B cell (primary cell): ENCODE measurements at regions not wholly inside any gene's neighbourhood (a gene's known extent, or its start where the extent isn't known, plus 50 kb on each side); places are given as distances from the start of the nearest gene placed in this dataset.
"Not testable (repeated sequence)": the region's sequence is repeated elsewhere in the genome, so short reads cannot be mapped to it uniquely, and the experiment has no call there.

Experiments
- ATAC-seq: fragments of 200-7000 bp; cut with Tn5 transposase; one replicate; pipeline ENCODE4 v1.10.0; 2021; ENCODE audit warnings: low read depth, mild to moderate bottlenecking, moderate number of reproducible peaks, moderate library complexity
- CTCF ChIA-PET: fragments of 350-600 bp; sonication (Branson Sonifier 250); formaldehyde crosslinking; loops from one replicate; lab custom pipeline; 2021; ENCODE audit warnings: antibody characterized with exemption, inconsistent platforms; lab: Charles Lee
- POLR2A ChIA-PET: fragments of 350-600 bp; sonication (Branson Sonifier 250); formaldehyde crosslinking; loops from one replicate; lab custom pipeline; 2021; ENCODE audit warnings: antibody characterized with exemption; lab: Charles Lee
- DNase-seq: peaks from one replicate; pipeline ENCODE4 v3.0.0; 2013
- H2AFZ ChIP-seq: 2 replicates; pipeline ENCODE4 v1.6.1; 2012; ENCODE audit warnings: mild to moderate bottlenecking, low read depth, low read length; ENCODE audit not compliant: insufficient read depth, poor library complexity, severe bottlenecking
- H3K27ac ChIP-seq, 2 donors: 1 replicate in 1 of 2; 2 replicates in 1 of 2; pipeline ENCODE4 v1.5.1; 2012 to 2013; ENCODE audit warnings: low read length in 2 of 2, mild to moderate bottlenecking in 2 of 2, moderate library complexity in 1 of 2
- H3K27me3 ChIP-seq, 4 experiments: fragments of 200-600 bp in 1 of 4; sonication (generic) in 1 of 4; replicated peaks in 1 of 4; 1 replicate in 2 of 4; 2 replicates in 2 of 4; pipeline versions ENCODE4 v1.6.1 to v1.7.0; 2013 to 2016; ENCODE audit warnings: low read length in 3 of 4, mild to moderate bottlenecking in 2 of 4, mixed read lengths in 1 of 4, moderate library complexity in 1 of 4; ENCODE audit not compliant: insufficient read depth in 4 of 4, control insufficient read depth in 3 of 4; ENCODE audit errors: control extremely low read depth in 1 of 4
- H3K36me3 ChIP-seq, 2 experiments: replicated peaks in 1 of 2; 1 replicate in 1 of 2; 2 replicates in 1 of 2; pipeline versions ENCODE4 v1.6.1 to v1.7.1; 2013; ENCODE audit warnings: low read length in 1 of 2; ENCODE audit not compliant: insufficient read depth in 2 of 2, control insufficient read depth in 1 of 2; ENCODE audit errors: control extremely low read depth in 1 of 2, extremely low read depth in 1 of 2
- H3K4me1 ChIP-seq, 2 donors: fragments of 200-600 bp in 1 of 2; sonication (generic) in 1 of 2; 1 replicate in 1 of 2; 2 replicates in 1 of 2; pipeline versions ENCODE4 v1.5.1 to v1.6.1; 2013 to 2017; ENCODE audit warnings: low read length in 2 of 2; ENCODE audit not compliant: control insufficient read depth in 2 of 2, insufficient read depth in 2 of 2
- H3K4me2 ChIP-seq: replicated peaks from 2 replicates; pipeline ENCODE3; 2012; ENCODE audit warnings: mild to moderate bottlenecking, low read depth, low read length; ENCODE audit not compliant: poor library complexity, severe bottlenecking
- H3K4me3 ChIP-seq, 5 experiments: fragments of 200-600 bp in 1 of 5; sonication (generic) in 1 of 5; 1 replicate in 3 of 5; 2 replicates in 2 of 5; pipeline versions ENCODE4 v1.5.1 to v1.7.0; 2011 to 2016; ENCODE audit warnings: low read length in 4 of 5, mild to moderate bottlenecking in 4 of 5, low read depth in 2 of 5, control low read depth in 1 of 5, moderate library complexity in 1 of 5; ENCODE audit not compliant: insufficient read depth in 1 of 5; ENCODE audit errors: control extremely low read depth in 1 of 5, extremely low read depth in 1 of 5
- H3K79me2 ChIP-seq: fragments of 200-600 bp; sonication (generic); one replicate; pipeline ENCODE4 v1.6.0; 2016; ENCODE audit warnings: low read length; ENCODE audit not compliant: control insufficient read depth, insufficient read depth
- H3K9ac ChIP-seq: fragments of 200-600 bp; sonication (generic); 2 replicates; pipeline ENCODE4 v1.6.1; 2017; ENCODE audit warnings: mild to moderate bottlenecking, low read length, moderate library complexity
- H3K9me3 ChIP-seq, 3 donors: one replicate each; pipeline versions ENCODE4 v1.6.1 to v1.7.1; 2013; ENCODE audit warnings: low read length in 2 of 3; ENCODE audit not compliant: control insufficient read depth in 2 of 3, insufficient read depth in 1 of 3; ENCODE audit errors: control extremely low read depth in 1 of 3
- H4K20me1 ChIP-seq: 2 replicates; pipeline ENCODE4 v1.6.0; 2012; ENCODE audit warnings: mild to moderate bottlenecking, low read length; ENCODE audit not compliant: insufficient read depth, control insufficient read depth, poor library complexity, severe bottlenecking
- H3K27ac Mint-ChIP-seq: one replicate; pipeline ENCODE4 v1.8.0; 2021; ENCODE audit warnings: mixed read lengths
- H3K27me3 Mint-ChIP-seq: one replicate; pipeline ENCODE4 v1.8.0; 2021; ENCODE audit warnings: mixed read lengths
- H3K4me1 Mint-ChIP-seq: one replicate; pipeline ENCODE4 v1.8.0; 2021; ENCODE audit warnings: mixed read lengths
- H3K4me3 Mint-ChIP-seq: one replicate; pipeline ENCODE4 v1.8.0; 2021; ENCODE audit warnings: mixed read lengths
- H3K9me3 Mint-ChIP-seq: one replicate; pipeline ENCODE4 v1.8.0; 2022; ENCODE audit warnings: mixed read lengths; ENCODE audit not compliant: insufficient read depth
- CTCF ChIP-seq: fragments of 200-600 bp; IDR thresholded peaks from one replicate; pipeline ENCODE4 v1.8.0; 2022; ENCODE audit warnings: antibody characterized with exemption, mild to moderate bottlenecking
- EZH2 ChIP-seq: IDR thresholded peaks from 2 replicates; pipeline ENCODE4 v1.6.1; 2012; ENCODE audit warnings: borderline replicate concordance, low read depth, mild to moderate bottlenecking, moderate library complexity, low read length; ENCODE audit not compliant: insufficient read depth, poor library complexity, severe bottlenecking
- WGBS: methylation state at CpG from one replicate; pipeline ENCODE4 v1.1.5; 2013; ENCODE audit warnings: missing lambda C conversion rate; ENCODE audit not compliant: insufficient coverage; 5-methylcytosine and 5-hydroxymethylcytosine counted together
- intact Hi-C: fragments of 100-400 bp; cut with micrococcal nuclease; formaldehyde crosslinking; loops from one replicate; pipeline ENCODE4 v1.10.0; 2022

GRCh38 chr7:57676928-57677327 lies 227.0 kb downstream of the ZNF716 start:
- ATAC-seq, intact Hi-C loops, H3K4me3 ChIP-seq, H3K27me3 Mint-ChIP-seq, H3K27ac ChIP-seq, H3K4me2 ChIP-seq, H3K4me3 Mint-ChIP-seq, CTCF ChIA-PET, H3K27me3 ChIP-seq, H3K36me3 ChIP-seq, H3K4me1 ChIP-seq, H2AFZ ChIP-seq, DNase-seq, H3K9me3 Mint-ChIP-seq, H3K79me2 ChIP-seq, H3K9ac ChIP-seq, H3K4me1 Mint-ChIP-seq, H3K9me3 ChIP-seq, POLR2A ChIA-PET, H4K20me1 ChIP-seq, H3K27ac Mint-ChIP-seq: not testable (repeated sequence)
- WGBS = no CpG with 5 or more reads among the region's 1 CpG

- Histone ChIP-seq H3K36me3 (no peaks in the 10 kb centered on the region), H3K9ac (no peak overlapping the region), H4K20me1 (no peaks in the 10 kb centered on the region), H3K4me2 (no peak overlapping the region), H3K4me3 (no peak overlapping the region), H3K79me2 (no peaks in the 10 kb centered on the region), H2AFZ (no peak overlapping the region), H3K27ac (no peak overlapping the region), H3K4me1 (no peaks in the 10 kb centered on the region), H3K9me3 (peaks cover 0 to 8% (median 0%) of the 10 kb centered on the region in 3 donors), H3K27me3 (no peaks in the 10 kb centered on the region)
- no peak for ATAC-seq
- 50% methylated on average over 1 of the region's 1 CpG for WGBS
- TF ChIP-seq EZH2 = no peak
- TF ChIP-seq CTCF = no peak
- CTCF ChIA-PET = no interaction called here
- intact Hi-C loops = no loop called here
- no peaks in the 10 kb centered on the region for H3K27me3 Mint-ChIP-seq
- POLR2A ChIA-PET = no interaction called here
- no peak overlapping the region for H3K27ac Mint-ChIP-seq
- H3K4me1 Mint-ChIP-seq = no peaks in the 10 kb centered on the region
- H3K9me3 Mint-ChIP-seq = peaks cover 2% of the 10 kb centered on the region
- no peak overlapping the region for H3K4me3 Mint-ChIP-seq
- DNase-seq = no peak
Measured at GRCh38 chr7:57685418-57685817, 235.4 kb downstream of the ZNF716 start.
